Stimulated activated CD4-positive, alpha-beta T cell treated with anti-CD3 and anti-CD28 coated beads, Interleukin-15, amount 100 ng/mL, for 1 hour (primary cell): ENCODE measurements at regions not wholly inside any gene's neighbourhood (a gene's known extent, or its start where the extent isn't known, plus 50 kb on each side); places are given as distances from the start of the nearest gene placed in this dataset.
"Not testable (repeated sequence)": the region's sequence is repeated elsewhere in the genome, so short reads cannot be mapped to it uniquely, and the experiment has no call there.

Source experiments
- DNase-seq, 2 donors: peaks; one replicate each; pipeline ENCODE4 v3.0.0-alpha.2; 2020; ENCODE audit warnings: low read depth in 1 of 2, low spot score in 1 of 2

DNA sequence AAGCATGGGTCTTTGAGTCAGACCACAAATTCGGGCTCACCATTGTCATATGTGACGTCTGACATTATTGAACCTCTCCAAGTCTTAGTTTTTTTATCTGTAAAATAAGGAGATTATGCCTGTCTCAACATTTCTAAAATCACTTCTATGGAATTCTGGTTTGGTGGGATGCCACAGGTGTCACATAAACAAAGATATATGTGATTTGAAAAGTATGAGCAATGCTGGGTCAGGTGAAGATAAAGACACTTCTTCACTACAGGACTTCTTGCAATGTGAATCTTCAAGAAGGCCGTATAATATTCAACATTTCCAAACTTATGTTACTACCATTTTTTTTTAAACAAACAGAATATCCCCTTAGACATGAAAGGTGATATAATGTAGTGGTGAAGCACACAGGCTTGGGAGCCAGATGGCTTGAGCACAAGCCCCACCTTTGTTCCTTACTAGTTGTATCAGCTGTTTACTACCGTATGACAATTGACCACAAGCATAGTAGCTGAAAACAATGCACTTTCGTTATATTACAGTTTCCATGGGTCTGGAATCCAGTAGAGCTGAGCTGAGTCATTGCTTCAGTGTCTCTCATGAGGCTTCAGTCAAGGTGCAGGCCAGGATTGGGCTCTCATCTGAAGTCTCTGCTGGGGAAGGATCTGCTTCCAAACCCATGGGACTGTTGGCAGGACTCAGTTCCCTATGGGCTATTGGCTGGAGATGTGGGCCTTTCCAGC is 87.7 kb downstream of the UTP18 start:
- DNase-seq: no peak

DNA sequence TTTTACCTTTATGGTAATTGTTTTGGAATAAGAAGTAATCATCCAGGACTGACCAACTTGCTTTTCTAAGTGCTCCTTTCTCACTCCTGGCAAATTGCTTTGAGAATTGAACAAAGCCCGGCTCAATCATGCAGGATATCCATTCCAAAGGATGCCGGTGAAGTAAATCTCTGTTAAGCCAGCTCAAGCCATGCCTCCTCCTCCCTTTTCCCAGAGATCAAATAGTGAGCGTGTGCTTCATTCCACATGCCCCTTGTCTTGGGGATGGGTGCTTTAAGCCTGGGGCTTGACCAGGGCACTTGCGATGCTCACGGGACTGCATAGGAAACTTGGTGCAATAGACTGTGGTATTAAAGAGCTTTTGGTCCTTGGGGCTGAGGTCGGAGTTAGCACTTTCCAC is 90.7 kb downstream of the UTP18 start:
- no peak for DNase-seq

DNA sequence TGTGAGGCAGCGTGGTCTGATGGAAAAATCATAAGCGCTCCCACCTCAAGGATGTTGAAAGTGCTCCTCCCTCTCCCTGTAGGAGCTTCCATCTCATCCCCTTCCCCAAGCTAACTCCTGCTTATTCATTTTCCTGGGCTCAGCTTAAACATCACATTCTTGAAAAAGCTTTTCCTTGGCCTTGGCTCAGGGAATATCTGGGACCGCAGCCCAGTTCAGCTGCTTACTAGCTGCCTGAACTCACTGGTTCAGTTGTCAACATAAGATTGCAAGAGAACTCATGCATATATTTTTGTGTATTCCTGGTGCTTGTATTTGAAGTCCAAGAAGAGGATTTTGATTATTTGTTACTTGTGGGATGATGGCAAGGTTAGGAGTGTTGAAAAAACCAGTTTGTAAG is 91.5 kb downstream of the UTP18 start:
- no peak for DNase-seq

DNA sequence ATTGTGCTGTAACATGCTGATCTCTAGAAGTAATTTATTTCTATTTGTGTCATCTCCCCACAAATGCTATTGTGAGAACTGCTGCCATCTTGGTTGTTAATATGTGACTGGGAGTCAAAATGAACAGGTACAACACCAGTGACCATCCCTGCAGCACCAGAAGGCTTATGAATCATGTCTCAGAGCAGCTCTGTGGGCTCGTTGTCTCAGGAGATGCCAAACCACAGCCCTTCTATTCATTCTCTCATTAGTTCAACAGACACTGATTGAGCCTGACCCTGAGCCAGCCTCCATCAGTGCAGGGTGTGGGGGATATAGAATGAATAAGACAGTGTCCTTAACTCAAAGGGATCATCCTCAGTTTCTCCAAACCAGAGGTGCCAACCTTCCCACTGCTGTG is 92.5 kb downstream of the UTP18 start:
- DNase-seq: no peak

GRCh38 chr17:51353296-51353695 is 93.0 kb downstream of the UTP18 start:
- no peak for DNase-seq

DNA sequence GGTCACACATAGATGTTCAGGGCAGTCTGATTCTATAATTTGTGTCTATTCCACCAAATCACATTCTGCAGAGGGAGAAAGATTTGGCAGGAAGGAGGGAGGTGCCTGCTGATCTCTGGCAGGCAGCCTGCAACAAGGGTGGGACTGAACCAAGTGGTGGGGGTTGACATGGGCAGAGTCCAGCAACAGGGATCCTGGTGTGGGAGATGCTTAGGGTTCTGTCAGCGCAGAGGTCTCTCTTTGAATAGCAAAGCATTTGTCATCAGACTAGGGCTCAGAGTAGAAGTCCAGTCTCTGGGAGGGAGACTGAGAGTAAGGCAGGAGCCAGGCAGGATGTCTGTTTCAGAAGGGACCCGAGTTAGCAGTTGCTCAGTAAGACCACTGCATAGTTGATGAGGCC is 94.6 kb downstream of the UTP18 start:
- DNase-seq: no peak

DNA sequence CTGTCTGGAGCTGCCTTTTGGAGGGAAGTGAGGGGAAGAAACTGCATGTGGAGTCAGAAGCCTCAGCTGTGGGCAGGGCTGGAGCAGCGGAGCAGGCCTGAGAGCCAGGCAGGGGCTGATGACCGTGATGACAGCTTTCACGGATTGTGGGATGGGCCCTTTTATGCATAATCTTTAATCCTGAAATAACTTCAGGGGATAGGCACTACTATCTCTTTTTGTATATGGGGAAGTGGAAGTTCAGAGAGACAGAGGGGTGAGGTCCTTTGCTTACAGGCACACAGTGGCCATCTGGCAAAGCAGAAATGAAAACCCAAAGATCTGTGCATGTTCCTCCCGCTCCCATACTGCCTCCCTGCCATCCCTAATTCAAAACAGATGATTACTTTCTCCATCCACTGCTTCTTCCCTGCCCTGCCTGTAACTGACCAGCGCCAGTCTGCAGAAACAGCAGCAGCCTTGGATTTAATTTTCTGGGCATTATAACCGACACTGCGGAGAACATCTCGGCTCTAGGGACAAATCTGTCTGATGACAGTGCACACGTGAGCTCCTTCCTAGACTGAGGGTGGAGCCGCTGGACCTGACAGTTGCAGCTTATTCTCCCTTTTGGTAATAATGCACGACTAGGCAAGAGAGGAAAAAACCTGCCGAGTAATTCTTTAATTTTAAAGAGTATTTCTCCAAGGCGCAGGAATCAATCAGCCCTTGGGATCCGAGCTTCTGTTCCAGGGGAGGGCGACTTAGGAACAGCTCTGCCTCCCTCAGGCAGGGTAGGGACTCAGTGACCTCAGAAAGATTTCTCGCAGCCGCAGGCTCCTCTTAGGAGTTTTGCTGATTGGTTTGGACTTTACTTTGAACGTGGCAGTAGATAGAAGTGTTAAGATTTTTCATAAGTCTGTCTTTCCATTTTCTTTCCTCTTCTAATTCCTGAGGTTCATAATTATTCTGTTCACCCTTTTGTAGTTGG is 95.4 kb downstream of the UTP18 start:
- DNase-seq: no peak

DNA sequence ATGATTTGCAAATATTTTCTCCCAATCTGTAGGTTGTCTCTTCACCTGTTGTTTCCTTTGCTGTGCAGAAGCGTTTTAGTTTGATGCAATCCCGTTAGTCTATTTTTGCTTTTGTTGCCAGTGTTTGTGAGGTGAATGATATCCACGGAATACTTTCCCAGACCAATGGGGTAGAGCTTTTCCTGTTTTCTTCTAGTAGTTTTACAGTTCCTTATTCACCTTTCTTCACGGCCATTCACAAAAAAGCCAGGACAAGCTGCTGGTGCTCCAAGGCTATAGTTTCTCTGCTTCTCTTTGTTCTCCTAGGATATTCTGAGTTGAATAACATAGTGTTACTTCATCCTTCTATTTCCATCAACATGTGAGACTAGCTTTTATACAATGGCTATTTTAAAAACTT is 98.7 kb downstream of the UTP18 start:
- no peak for DNase-seq

GRCh38 chr17:51362811-51363585 is 102.7 kb downstream of the UTP18 start:
- no peak for DNase-seq

DNA sequence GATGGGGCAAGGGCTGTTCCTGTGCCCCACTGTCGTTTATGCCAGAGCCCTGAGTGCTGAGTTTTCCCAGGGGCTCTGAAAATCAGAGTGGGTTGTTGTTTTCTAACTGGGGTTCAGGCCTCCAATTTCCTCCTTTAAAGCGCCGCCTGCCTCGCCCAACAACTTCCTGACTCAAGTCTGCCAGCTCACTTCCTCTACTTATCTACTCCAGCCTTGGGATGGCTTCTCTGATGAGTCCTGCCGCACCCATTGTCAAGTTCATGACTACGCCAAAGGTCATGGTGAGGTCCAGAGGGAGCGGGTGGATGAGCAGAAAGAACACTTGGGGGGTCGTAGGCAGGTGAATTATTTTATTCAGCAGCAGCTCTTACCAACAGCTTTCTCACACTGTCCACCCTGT is 104.7 kb downstream of the UTP18 start:
- DNase-seq: no peak

GRCh38 chr17:51366866-51367265 is 106.5 kb downstream of the UTP18 start:
- DNase-seq: no peak

DNA sequence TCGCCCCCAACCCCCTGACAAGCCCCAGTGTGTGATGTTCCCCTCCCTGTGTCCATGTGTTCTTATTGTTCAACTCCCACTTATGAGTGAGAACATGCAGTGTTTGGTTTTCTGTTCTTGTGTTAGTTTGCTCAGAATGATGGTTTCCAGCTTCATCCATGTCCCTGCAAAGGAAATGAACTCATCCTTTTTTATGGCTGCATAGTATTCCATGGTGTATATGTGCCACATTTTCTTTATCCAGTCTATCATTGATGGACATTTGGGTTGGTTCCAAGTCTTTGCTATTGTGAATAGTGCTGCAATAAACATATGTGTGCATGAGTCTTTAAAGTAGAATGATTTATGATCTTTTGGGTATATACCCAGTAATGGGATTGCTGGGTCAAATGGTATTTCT is 107.5 kb downstream of the UTP18 start:
- DNase-seq: not testable (repeated sequence)

GRCh38 chr17:51371732-51372151 is 111.4 kb downstream of the UTP18 start:
- DNase-seq: no peak

GRCh38 chr17:51372345-51373004 is 112.1 kb downstream of the UTP18 start:
- DNase-seq: no peak

- DNase-seq: no peak
Measured at GRCh38 chr17:51373489-51374152, 113.3 kb downstream of the UTP18 start.

- no peak for DNase-seq
Measured at GRCh38 chr17:51374209-51374608, 113.9 kb downstream of the UTP18 start.

DNA sequence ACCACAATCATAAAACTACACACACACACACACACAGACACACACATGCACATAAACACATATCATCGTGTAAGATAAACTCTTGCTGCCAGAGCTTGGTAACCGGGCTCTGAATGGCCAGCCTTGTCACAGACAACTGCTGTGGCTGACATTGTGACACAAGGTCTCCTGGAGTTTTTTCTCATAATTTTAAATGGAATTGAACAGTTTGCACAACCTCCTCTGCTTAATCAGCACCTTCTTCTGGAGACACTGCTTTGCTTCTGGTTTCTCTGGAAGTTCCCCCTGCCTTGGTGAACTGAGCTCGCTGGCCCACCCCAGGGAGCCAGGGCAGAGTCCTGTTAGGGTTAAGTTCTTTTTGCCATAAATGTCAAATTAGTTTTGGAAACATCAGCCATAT is 115.4 kb downstream of the UTP18 start:
- no peak for DNase-seq

GRCh38 chr17:51376739-51377138 is 116.4 kb downstream of the UTP18 start:
- DNase-seq: no peak

GRCh38 chr17:51381262-51381661 is 120.9 kb downstream of the UTP18 start:
- DNase-seq: no peak

DNA sequence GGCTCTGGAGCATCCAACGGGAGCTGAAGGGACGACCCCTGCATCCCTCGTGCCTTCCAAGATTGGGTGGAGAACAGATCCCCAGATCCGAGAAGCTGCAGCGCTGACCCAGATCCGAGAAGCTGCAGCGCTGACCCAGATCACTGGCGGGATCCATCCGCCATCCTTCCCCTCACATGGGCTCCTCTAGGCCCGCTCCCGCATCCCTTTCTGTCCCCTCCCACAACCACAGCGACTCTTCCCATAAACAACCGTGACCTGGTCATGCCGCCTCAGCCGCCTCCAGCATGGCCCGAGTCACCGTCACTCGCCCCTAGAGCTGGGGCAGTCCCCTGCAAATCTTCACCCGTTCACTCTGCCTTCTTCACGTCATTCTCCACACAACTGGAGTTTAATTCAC is 124.9 kb downstream of the UTP18 start:
- no peak for DNase-seq
